Breast epithelium (tissue), 3 donors: ENCODE measurements at regions not wholly inside any gene's neighbourhood (a gene's known extent, or its start where the extent isn't known, plus 50 kb on each side); places are given as distances from the start of the nearest gene placed in this dataset.
"Not testable (repeated sequence)": the region's sequence is repeated elsewhere in the genome, so short reads cannot be mapped to it uniquely, and the experiment has no call there.

Experiments
- POLR2A ChIP-seq: fragments of 450-650 bp; IDR thresholded peaks from one replicate; pipeline ENCODE4 v1.6.1; 2016; ENCODE audit warnings: antibody characterized with exemption, mild to moderate bottlenecking, moderate library complexity
- POLR2AphosphoS5 ChIP-seq, 3 donors: sonication (generic); formaldehyde crosslinking; IDR thresholded peaks; one replicate each; pipeline ENCODE4 v1.6.1; 2017; ENCODE audit warnings: antibody characterized with exemption in 3 of 3
- TF ChIP-seq, protein P1 (sequence below), 3 donors: fragments of 450-650 bp; IDR thresholded peaks; one replicate each; pipeline ENCODE4 v1.5.1; 2016 to 2017; ENCODE audit warnings: antibody characterized with exemption in 3 of 3, mild to moderate bottlenecking in 3 of 3, moderate library complexity in 3 of 3

DNA sequence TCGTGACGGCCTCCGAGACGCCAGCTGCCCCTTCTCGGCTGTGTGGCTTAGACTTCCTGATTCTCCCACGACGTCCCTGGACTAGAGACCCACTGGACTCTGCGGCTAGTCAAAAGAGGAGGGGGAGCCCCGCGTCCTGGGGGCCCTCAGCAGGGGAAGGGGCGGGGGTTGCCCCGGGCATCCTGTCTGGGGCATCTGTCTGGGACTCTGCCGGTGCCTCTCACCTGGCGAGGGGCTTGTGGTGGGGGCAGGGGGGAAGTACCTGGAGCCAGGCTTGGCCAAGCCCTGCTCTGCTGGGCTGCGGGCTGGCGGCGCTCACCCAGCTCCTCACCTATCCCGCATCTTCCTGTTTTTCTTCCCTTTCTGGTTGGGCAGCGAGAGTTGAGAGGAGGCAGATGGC, 57.2 kb upstream of the KRTAP5-11 start:
- TF ChIP-seq POLR2A; POLR2AphosphoS5 (IDR thresholded peaks at IDR 0.05): not testable (repeated sequence)
- TF ChIP-seq, protein P1, sequence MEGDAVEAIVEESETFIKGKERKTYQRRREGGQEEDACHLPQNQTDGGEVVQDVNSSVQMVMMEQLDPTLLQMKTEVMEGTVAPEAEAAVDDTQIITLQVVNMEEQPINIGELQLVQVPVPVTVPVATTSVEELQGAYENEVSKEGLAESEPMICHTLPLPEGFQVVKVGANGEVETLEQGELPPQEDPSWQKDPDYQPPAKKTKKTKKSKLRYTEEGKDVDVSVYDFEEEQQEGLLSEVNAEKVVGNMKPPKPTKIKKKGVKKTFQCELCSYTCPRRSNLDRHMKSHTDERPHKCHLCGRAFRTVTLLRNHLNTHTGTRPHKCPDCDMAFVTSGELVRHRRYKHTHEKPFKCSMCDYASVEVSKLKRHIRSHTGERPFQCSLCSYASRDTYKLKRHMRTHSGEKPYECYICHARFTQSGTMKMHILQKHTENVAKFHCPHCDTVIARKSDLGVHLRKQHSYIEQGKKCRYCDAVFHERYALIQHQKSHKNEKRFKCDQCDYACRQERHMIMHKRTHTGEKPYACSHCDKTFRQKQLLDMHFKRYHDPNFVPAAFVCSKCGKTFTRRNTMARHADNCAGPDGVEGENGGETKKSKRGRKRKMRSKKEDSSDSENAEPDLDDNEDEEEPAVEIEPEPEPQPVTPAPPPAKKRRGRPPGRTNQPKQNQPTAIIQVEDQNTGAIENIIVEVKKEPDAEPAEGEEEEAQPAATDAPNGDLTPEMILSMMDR (IDR thresholded peaks at IDR 0.05): not testable (repeated sequence)
